Retinal pigment epithelial cell (primary cell): ENCODE measurements at regions not wholly inside any gene's neighbourhood (a gene's known extent, or its start where the extent isn't known, plus 50 kb on each side); places are given as distances from the start of the nearest gene placed in this dataset.

Source experiments
- DNase-seq: peaks from one replicate; pipeline ENCODE4 v3.0.0-alpha.2; 2010; ENCODE audit warnings: low read depth
- H3K4me3 ChIP-seq: 2 replicates; pipeline ENCODE4 v1.5.1; 2011; ENCODE audit warnings: mild to moderate bottlenecking, low read length, control low read depth, moderate library complexity
- CTCF ChIP-seq: conservative IDR thresholded peaks from 2 replicates; pipeline ENCODE4 v1.5.1; 2011; ENCODE audit warnings: low read depth, low read length, control low read depth, inconsistent platforms

GRCh38 chr17:53571342-53571741 is 251.4 kb upstream of the KIF2B start:
- TF ChIP-seq CTCF, result no peak
- H3K4me3 ChIP-seq, result no peak overlapping the region
- no peak for DNase-seq

GRCh38 chr17:53570731-53571130 is 252.0 kb upstream of the KIF2B start:
- TF ChIP-seq CTCF, result no peak
- DNase-seq, result no peak
- H3K4me3 ChIP-seq, result no peak overlapping the region

- DNase-seq, result no peak
- TF ChIP-seq CTCF, result no peak
Observed at GRCh38 chr17:53560953-53561352, 261.8 kb upstream of the KIF2B start.

DNA sequence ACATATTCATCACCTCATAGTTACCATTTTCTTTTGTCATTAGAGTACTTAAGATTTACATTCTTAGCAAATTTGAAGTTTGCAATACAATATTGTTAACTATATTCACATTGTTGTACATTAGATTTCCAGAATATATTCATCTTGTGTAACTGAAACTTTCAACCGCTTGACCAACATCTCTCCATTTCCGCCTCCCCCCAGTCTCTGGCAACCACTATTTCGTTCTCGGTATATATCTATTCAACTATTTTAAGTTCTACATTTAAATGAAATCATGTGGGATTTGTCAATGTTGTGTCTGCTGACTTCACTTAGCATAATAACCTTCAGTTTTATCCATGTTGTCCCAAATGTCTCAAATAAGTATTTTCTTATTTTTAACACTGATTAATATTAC is 274.5 kb upstream of the KIF2B start:
- no peak overlapping the region for H3K4me3 ChIP-seq
- DNase-seq, result no peak
- TF ChIP-seq CTCF, result no peak

More at GRCh38 chr17:53560953-53561352, 261.8 kb upstream of the KIF2B start:
- no peak overlapping the region for H3K4me3 ChIP-seq

GRCh38 chr17:53543472-53543871 is 279.3 kb upstream of the KIF2B start:
- no peak for TF ChIP-seq CTCF
- no peak for DNase-seq
- H3K4me3 ChIP-seq, result no peak overlapping the region

- no peak for TF ChIP-seq CTCF
- no peak overlapping the region for H3K4me3 ChIP-seq
- DNase-seq, result no peak
Observed at GRCh38 chr17:53538129-53538617, 284.6 kb upstream of the KIF2B start.

DNA sequence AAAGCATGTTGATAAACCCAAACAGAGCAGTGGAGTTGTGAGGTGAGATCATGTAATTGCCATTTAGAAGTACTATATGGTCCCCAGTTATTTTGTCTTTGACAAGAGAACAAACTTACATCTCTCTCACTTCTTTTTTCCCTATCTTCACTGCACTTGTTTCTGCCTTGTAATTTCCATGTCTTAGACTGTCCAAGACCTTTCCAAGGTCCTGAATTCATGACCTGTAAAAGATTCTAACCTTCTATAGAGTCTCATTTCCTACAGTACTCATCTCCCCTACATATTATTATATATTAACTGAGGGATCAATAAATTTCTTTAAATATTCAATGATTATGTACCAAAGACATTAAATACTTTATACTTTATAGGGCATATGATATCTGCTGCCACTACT is 295.3 kb upstream of the KIF2B start:
- no peak for DNase-seq
- TF ChIP-seq CTCF, result no peak
- no peak overlapping the region for H3K4me3 ChIP-seq
